Spinal cord (tissue), 9 donors: ENCODE measurements at regions not wholly inside any gene's neighbourhood (a gene's known extent, or its start where the extent isn't known, plus 50 kb on each side); places are given as distances from the start of the nearest gene placed in this dataset.

Experiments used
- DNase-seq, 6 donors: peaks; one replicate each; pipeline versions ENCODE4 v3.0.0 to v3.0.0-alpha.2; 2013 to 2015; ENCODE audit warnings: low spot score in 6 of 6, low read depth in 4 of 6
- H3K27ac ChIP-seq: one replicate; pipeline ENCODE4 v1.5.1; 2013; ENCODE audit warnings: low read depth, low read length, control low read depth
- H3K27me3 ChIP-seq: one replicate; pipeline ENCODE4 v1.6.1; 2013; ENCODE audit warnings: low read length; ENCODE audit not compliant: control insufficient read depth, insufficient read depth
- H3K36me3 ChIP-seq: one replicate; pipeline ENCODE4 v1.6.1; 2013; ENCODE audit warnings: low read length; ENCODE audit not compliant: control insufficient read depth, insufficient read depth
- H3K4me1 ChIP-seq: one replicate; pipeline ENCODE4 v1.6.1; 2013; ENCODE audit warnings: low read length; ENCODE audit not compliant: control insufficient read depth, insufficient read depth
- H3K4me3 ChIP-seq: one replicate; pipeline ENCODE4 v1.5.1; 2013; ENCODE audit warnings: low read depth, low read length, control low read depth
- H3K9me3 ChIP-seq: one replicate; pipeline ENCODE4 v1.6.1; 2013; ENCODE audit warnings: low read length; ENCODE audit not compliant: control insufficient read depth, insufficient read depth
- WGBS: methylation state at CpG from one replicate; pipeline ENCODE4 v1.1.5; 2013; ENCODE audit warnings: missing lambda C conversion rate; ENCODE audit not compliant: insufficient coverage; 5-methylcytosine and 5-hydroxymethylcytosine counted together
- donor health status: healthy.

DNA sequence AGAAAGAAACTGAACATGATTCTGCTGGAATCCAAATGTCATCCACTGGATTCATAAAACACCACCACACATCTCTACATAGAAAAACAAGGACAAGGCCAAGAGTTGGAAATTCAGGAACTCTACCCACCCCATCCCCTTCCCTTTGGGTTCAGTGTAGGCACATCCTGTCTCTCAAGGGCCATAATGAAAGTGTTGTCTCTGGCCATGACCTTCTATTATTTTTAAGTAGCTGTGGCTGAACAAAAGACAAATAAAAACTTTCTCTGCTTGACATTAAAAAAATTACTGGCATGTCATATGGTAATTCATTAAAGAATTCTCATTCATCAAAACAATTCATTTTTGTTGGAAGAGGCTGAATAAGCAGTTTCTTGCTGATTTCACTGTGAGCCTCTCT, 54.9 kb upstream of the ZBTB18 start:
- DNase-seq = no peak
- Histone ChIP-seq H3K4me1 (no peaks in the 10 kb centered on the region), H3K9me3 (peaks cover 2% of the 10 kb centered on the region), H3K27me3 (no peaks in the 10 kb centered on the region), H3K4me3 (no peak overlapping the region), H3K27ac (no peak overlapping the region), H3K36me3 (no peaks in the 10 kb centered on the region)

DNA sequence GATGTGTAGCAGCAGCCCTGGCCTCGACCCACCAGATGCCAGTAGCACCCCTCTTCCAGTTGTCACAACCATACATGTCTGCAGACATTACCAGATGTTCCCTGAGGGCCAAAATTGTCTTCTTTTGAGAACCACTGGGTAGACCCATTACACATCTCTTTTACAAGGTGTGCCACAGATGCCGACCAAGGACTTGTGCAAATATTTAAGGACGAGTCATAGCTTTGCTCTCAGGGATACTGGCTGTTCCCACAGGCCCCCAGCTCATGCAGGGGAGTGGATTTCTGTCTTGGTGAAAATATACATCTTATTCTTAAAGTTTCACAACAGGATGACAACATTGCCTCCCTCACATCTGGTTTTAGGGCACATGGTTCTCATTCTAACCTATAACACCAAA, 59.4 kb upstream of the ZBTB18 start:
- Histone ChIP-seq H3K9me3 (peaks cover 2% of the 10 kb centered on the region), H3K27me3 (no peaks in the 10 kb centered on the region), H3K4me1 (no peaks in the 10 kb centered on the region), H3K27ac (no peak overlapping the region), H3K36me3 (no peaks in the 10 kb centered on the region), H3K4me3 (no peak overlapping the region)
- no peak for DNase-seq
- WGBS = 100% methylated on average over 1 of the region's 3 CpGs

DNA sequence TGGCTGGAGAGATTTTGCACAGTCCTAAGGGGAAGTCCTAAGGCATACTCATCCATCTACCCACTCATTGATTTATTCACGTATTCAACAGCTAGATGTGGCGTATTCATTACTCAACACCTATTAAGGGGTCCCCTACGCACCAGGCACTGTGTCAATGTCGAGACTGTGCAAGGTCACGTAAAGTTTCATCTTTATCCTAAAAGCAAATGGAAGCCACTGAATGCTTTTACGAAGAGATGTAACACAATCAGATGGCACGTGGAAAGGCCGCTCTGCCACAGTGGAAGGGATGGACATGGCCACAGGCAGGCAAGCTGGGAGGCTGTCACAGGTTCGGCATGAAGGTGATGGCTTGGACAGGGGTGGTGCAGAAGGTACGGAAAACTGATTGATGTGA, 66.3 kb upstream of the ZBTB18 start:
- no peaks in the 10 kb centered on the region for H3K4me1 ChIP-seq
- WGBS = 91% methylated on average over 10 of the region's 10 CpGs
- no peaks in the 10 kb centered on the region for H3K27me3 ChIP-seq
- no peaks in the 10 kb centered on the region for H3K36me3 ChIP-seq
- H3K4me3 ChIP-seq = no peak overlapping the region
- H3K9me3 ChIP-seq = no peaks in the 10 kb centered on the region
- no peak overlapping the region for H3K27ac ChIP-seq
- no peak for DNase-seq

DNA sequence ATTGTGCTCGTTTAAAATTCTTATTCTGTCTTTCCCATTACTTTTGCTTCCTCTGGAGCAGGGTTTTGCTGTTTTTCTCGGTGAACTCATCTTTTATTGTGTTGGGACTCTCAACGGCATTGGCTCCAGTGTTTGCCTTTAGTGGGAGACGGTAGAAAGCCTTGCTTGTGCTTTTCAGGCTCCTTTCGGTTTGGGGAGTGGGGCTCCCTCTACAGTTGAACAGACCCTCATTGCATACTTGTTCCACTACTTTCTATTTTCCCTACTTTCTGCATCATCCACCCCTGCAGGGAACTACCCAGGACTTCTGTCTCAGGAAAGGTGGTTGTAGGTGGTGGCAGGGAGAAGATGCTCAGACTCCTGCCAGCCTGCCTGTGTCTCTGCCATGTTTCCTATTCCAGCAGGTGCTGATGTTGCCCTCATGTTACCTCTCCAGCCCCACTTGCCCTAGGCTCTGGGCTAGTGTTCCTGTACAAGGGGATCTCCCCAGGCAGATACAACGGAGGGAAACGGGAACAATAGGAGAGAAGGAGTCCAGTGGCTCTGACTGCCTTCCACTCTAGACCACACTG, 68.5 kb upstream of the ZBTB18 start:
- DNase-seq = no peak
- no peak overlapping the region for H3K27ac ChIP-seq
- H3K9me3 ChIP-seq = no peaks in the 10 kb centered on the region
- no peak overlapping the region for H3K4me3 ChIP-seq
- no CpG with 5 or more reads among the region's 7 CpGs for WGBS
- no peaks in the 10 kb centered on the region for H3K27me3 ChIP-seq
- H3K36me3 ChIP-seq = no peaks in the 10 kb centered on the region
- no peaks in the 10 kb centered on the region for H3K4me1 ChIP-seq

DNA sequence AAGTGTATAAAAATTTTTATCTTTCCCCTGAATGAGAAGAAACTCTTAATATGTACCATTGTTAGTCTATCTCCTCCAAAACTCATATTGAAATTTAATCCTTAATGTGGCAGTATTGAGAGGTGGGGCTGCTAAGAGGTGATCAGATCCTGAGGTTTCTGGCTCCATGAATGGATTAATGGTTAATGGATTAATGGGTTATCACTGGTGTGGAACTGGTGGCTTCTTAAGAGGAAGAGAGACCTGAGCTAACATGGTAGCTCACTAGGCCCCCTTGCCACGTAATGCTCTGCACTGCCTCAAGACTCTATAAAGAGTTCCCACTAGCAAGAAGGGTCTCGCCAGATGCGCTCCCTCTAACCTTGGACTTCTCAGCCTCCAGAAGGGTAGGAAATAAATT, 70.6 kb upstream of the ZBTB18 start:
- H3K4me1 ChIP-seq = no peaks in the 10 kb centered on the region
- no peak overlapping the region for H3K27ac ChIP-seq
- H3K4me3 ChIP-seq = no peak overlapping the region
- no peaks in the 10 kb centered on the region for H3K36me3 ChIP-seq
- WGBS = 83% methylated on average over 1 of the region's 3 CpGs
- no peaks in the 10 kb centered on the region for H3K9me3 ChIP-seq
- no peaks in the 10 kb centered on the region for H3K27me3 ChIP-seq
- no peak for DNase-seq

DNA sequence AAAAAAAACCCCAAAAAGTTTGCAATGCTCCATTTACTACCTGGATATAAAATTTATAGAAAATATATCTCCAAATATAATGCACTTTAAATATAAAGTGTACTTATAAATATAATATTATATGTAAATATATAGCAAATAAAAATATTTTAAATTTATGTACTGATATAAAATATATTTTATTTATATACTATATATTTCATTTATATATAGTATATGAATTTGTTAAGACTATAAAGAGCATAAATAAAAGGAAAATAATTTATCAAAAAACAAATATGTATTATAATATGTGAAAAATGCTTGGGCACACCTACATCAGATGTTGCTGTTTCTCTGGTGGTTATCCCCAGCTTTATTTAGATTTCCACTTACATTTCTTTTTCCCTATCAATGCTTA, 71.0 kb upstream of the ZBTB18 start:
- H3K36me3 ChIP-seq = no peaks in the 10 kb centered on the region
- no peaks in the 10 kb centered on the region for H3K27me3 ChIP-seq
- H3K9me3 ChIP-seq = no peaks in the 10 kb centered on the region
- no peak overlapping the region for H3K4me3 ChIP-seq
- DNase-seq = no peak
- H3K4me1 ChIP-seq = no peaks in the 10 kb centered on the region
- no peak overlapping the region for H3K27ac ChIP-seq

DNA sequence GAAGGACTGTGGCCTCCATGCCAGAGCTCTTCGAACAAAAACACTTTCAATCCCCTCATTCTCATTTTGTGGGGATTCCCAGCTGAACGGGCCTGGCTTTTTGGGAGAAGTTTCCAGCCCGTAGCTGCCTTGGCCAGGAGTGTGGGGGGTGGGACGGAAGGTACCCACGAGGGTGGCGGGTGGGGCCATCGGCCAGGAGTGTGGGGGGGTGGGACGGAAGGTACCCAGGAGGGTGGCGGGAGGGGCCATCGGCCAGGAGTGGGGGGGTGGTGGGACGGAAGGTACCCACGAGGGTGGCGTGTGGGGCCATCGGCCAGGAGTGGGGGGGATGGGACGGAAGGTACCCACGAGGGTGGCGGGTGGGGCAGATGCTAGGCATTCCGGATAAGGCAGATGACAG, 71.7 kb upstream of the ZBTB18 start:
- H3K27ac ChIP-seq = no peak overlapping the region
- no peaks in the 10 kb centered on the region for H3K27me3 ChIP-seq
- H3K4me3 ChIP-seq = no peak overlapping the region
- no peaks in the 10 kb centered on the region for H3K4me1 ChIP-seq
- 96% methylated on average over 7 of the region's 18 CpGs for WGBS
- H3K9me3 ChIP-seq = no peaks in the 10 kb centered on the region
- DNase-seq = no peak
- no peaks in the 10 kb centered on the region for H3K36me3 ChIP-seq

DNA sequence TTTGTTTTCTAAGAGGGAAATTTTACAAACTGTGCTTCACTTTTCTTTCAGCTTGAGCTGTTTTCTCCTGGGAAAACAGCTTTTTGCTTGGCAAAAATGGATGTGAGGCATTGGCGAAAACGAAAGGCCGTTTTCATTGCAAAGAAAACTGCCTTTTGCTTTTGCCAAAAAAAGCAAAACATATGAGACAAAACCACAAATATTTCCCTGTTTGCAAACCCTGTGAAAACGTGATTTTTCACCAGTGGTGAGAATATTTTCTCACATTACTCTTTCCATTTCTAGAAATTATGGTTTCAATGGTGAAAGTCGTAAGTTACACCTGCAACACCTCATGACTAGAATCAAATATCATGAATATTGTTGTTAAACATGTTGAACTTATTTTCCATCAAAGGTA, 74.0 kb upstream of the ZBTB18 start:
- H3K4me3 ChIP-seq = no peak overlapping the region
- no peaks in the 10 kb centered on the region for H3K4me1 ChIP-seq
- H3K36me3 ChIP-seq = no peaks in the 10 kb centered on the region
- no peaks in the 10 kb centered on the region for H3K27me3 ChIP-seq
- H3K9me3 ChIP-seq = no peaks in the 10 kb centered on the region
- 61% methylated on average over 3 of the region's 5 CpGs for WGBS
- H3K27ac ChIP-seq = no peak overlapping the region
- DNase-seq = peak in 1 of 6 donors; percentile 26

DNA sequence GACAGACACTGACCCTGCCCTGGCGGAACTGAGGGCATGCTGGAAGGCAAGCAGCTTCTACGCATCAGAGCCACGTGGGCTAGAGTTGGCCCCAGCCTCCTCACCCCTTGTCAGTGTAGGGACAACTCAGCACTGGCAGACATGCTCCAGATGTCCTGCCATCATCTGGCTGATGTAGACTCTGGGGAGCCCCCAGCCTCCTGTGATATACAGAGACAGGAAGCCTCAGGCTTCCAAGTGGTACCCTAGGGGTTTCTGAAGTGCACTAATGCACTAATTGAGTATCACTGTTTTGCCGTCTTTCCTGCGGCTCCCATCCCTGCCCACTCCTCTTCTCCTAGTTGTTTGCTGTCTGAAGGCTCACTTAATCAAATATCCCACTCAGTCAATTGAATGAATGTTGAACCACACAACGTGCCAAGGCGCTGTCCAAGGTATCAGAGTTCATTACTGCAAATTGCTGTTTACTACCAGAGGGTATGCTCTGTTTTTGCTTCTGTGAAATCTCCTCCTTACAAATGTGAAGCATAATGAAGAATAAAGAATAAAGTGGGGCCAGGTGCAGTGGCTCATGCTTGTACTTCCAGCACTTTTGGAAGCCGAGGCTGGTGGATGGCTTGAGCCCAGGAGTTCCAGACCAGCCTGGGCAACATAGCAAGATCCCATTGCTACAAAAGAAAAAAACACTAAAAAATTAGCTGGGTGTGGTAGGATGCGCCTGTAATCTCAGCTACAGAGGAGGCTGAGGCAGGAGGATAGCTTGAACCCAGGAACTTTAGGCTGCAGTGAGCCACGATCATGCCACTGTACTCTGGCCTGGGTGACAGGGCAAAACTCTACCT, 76.4 kb upstream of the ZBTB18 start:
- Histone ChIP-seq H3K9me3 (no peaks in the 10 kb centered on the region), H3K36me3 (no peaks in the 10 kb centered on the region), H3K4me1 (no peaks in the 10 kb centered on the region), H3K27ac (no peak overlapping the region), H3K4me3 (no peak overlapping the region), H3K27me3 (no peaks in the 10 kb centered on the region)
- peak in 2 of 6 donors; percentile 30 to 57 for DNase-seq
- 74% methylated on average over 6 of the region's 10 CpGs for WGBS

DNA sequence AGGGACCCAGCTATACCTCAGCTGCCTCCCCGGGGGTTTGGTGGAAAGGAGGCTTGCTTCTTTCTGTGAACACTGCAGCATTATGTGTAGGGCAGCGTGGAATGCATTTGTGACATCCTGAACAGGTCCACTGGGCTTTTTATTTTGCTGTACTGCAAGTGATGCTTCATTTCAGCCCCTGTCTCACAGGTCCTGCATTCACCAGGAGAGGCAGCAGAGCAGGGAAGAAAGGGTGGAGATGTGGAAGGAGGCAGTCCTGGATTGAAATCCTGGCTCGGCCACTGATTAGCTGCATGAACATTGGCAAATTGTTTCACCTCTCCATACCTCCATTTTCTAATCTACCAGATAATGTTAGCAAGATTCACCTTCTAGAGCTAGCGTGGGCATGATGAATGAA, 77.9 kb upstream of the ZBTB18 start:
- H3K27me3 ChIP-seq = no peaks in the 10 kb centered on the region
- 83% methylated on average over 2 of the region's 4 CpGs for WGBS
- DNase-seq = no peak
- no peak overlapping the region for H3K27ac ChIP-seq
- H3K9me3 ChIP-seq = no peaks in the 10 kb centered on the region
- H3K4me3 ChIP-seq = no peak overlapping the region
- no peaks in the 10 kb centered on the region for H3K36me3 ChIP-seq
- no peaks in the 10 kb centered on the region for H3K4me1 ChIP-seq
